ENCODE measurements at regions not wholly inside any gene's neighbourhood (a gene's known extent, or its start where the extent isn't known, plus 50 kb on each side); places are given as distances from the start of the nearest gene placed in this dataset.

GRCh38 chr16:59320657-59321056, 586.5 kb upstream of the GOT2 start:
- H3K27me3 Mint-ChIP-seq (ENCODE audit: unreplicated experiment) = no peaks in the 10 kb centered on the region
- no peaks in the 10 kb centered on the region for H3K36me3 Mint-ChIP-seq (ENCODE audit: unreplicated experiment)
- no peak overlapping the region for H3K27ac Mint-ChIP-seq (ENCODE audit: unreplicated experiment)
- H3K9me3 Mint-ChIP-seq (ENCODE audit: unreplicated experiment) = no peaks in the 10 kb centered on the region
- no peak for TF ChIP-seq CTCF (IDR thresholded peaks at IDR 0.05)
- H3K4me3 Mint-ChIP-seq (ENCODE audit: unreplicated experiment) = no peak overlapping the region
- no peak for DNase-seq (ENCODE audit: extremely low spot score, unreplicated experiment)
- H3K4me1 Mint-ChIP-seq (ENCODE audit: unreplicated experiment) = peaks cover 20% of the 10 kb centered on the region

GRCh38 chr16:59319871-59320270, 585.8 kb upstream of the GOT2 start:
- no peaks in the 10 kb centered on the region for H3K9me3 Mint-ChIP-seq (ENCODE audit: unreplicated experiment)
- TF ChIP-seq CTCF (IDR thresholded peaks at IDR 0.05) = no peak
- no peak overlapping the region for H3K27ac Mint-ChIP-seq (ENCODE audit: unreplicated experiment)
- H3K4me3 Mint-ChIP-seq (ENCODE audit: unreplicated experiment) = no peak overlapping the region
- no peaks in the 10 kb centered on the region for H3K36me3 Mint-ChIP-seq (ENCODE audit: unreplicated experiment)
- peaks cover 21% of the 10 kb centered on the region for H3K4me1 Mint-ChIP-seq (ENCODE audit: unreplicated experiment)
- DNase-seq (ENCODE audit: extremely low spot score, unreplicated experiment) = no peak
- no peaks in the 10 kb centered on the region for H3K27me3 Mint-ChIP-seq (ENCODE audit: unreplicated experiment)

GRCh38 chr16:59305850-59306249, 571.7 kb upstream of the GOT2 start:
- no peaks in the 10 kb centered on the region for H3K4me1 Mint-ChIP-seq (ENCODE audit: unreplicated experiment)
- no peak overlapping the region for H3K4me3 Mint-ChIP-seq (ENCODE audit: unreplicated experiment)
- H3K27ac Mint-ChIP-seq (ENCODE audit: unreplicated experiment) = no peak overlapping the region
- no peak for TF ChIP-seq CTCF (IDR thresholded peaks at IDR 0.05)
- H3K9me3 Mint-ChIP-seq (ENCODE audit: unreplicated experiment) = no peaks in the 10 kb centered on the region
- no peaks in the 10 kb centered on the region for H3K27me3 Mint-ChIP-seq (ENCODE audit: unreplicated experiment)
- no peaks in the 10 kb centered on the region for H3K36me3 Mint-ChIP-seq (ENCODE audit: unreplicated experiment)
- no peak for DNase-seq (ENCODE audit: extremely low spot score, unreplicated experiment)

- Mint-ChIP-seq H3K27me3 (ENCODE audit: unreplicated experiment) (no peaks in the 10 kb centered on the region), H3K27ac (ENCODE audit: unreplicated experiment) (no peak overlapping the region), H3K4me1 (ENCODE audit: unreplicated experiment) (peaks cover 21% of the 10 kb centered on the region), H3K4me3 (ENCODE audit: unreplicated experiment) (no peak overlapping the region), H3K9me3 (ENCODE audit: unreplicated experiment) (no peaks in the 10 kb centered on the region), H3K36me3 (ENCODE audit: unreplicated experiment) (no peaks in the 10 kb centered on the region)
- DNase-seq (ENCODE audit: extremely low spot score, unreplicated experiment) = no peak
- no peak for TF ChIP-seq CTCF (IDR thresholded peaks at IDR 0.05)
Observed at GRCh38 chr16:59296888-59297287, 562.8 kb upstream of the GOT2 start.

DNA sequence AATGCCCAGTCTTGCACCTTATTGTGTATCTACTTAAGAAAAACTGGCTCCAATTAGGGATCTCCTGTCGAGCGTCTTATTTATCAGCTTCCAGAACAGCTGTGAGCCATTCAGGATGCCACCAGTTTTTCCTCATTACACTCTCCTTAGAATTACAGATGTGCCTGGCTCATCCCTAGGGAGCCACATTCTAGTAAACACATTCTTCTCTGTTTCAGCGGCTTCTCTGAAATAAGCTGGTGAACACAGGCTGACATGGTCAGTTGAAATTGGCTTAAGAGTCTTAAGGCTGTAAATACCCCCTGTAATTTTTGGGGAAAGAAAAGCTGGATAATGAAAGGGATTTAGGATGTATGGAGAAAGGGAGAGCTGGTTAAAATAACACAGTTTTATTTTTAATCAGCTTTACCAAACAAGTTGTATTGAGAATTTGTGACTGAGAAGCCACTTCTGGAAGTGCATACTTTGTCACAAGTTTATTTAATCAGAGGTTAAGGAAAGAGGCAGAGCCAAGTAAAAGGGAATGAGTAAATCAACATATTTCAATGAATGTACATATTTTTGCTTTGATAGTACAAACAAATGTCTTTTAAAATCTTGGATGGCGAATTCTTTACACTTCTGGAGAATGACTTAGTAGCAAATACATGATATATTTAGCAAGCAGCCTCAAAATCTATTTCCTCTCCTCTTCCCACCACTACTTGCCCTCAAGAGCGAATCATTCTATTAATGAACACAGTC, 562.0 kb upstream of the GOT2 start:
- Mint-ChIP-seq H3K9me3 (ENCODE audit: unreplicated experiment) (no peaks in the 10 kb centered on the region), H3K4me1 (ENCODE audit: unreplicated experiment) (peaks cover 21% of the 10 kb centered on the region), H3K4me3 (ENCODE audit: unreplicated experiment) (no peak overlapping the region), H3K27me3 (ENCODE audit: unreplicated experiment) (no peaks in the 10 kb centered on the region), H3K27ac (ENCODE audit: unreplicated experiment) (peak overlapping the region; percentile 23), H3K36me3 (ENCODE audit: unreplicated experiment) (no peaks in the 10 kb centered on the region)
- no peak for DNase-seq (ENCODE audit: extremely low spot score, unreplicated experiment)
- TF ChIP-seq CTCF (IDR thresholded peaks at IDR 0.05) = no peak
